Liver (tissue), 3 donors: ENCODE measurements at regions not wholly inside any gene's neighbourhood (a gene's known extent, or its start where the extent isn't known, plus 50 kb on each side); places are given as distances from the start of the nearest gene placed in this dataset.
"Not testable (repeated sequence)": the region's sequence is repeated elsewhere in the genome, so short reads cannot be mapped to it uniquely, and the experiment has no call there.

Experiments
- CTCF ChIP-seq: fragments of 150-350 bp; IDR thresholded peaks from 2 replicates; pipeline ENCODE4 v1.5.1; 2017; ENCODE audit warnings: improper control_type of control experiment, low read depth, low read length; ENCODE audit not compliant: missing input control
- HNF4A ChIP-seq, 2 donors: conservative IDR thresholded peaks; 2 replicates each; pipeline ENCODE4 v1.6.1; 2016; ENCODE audit warnings: antibody characterized with exemption in 2 of 2, mild to moderate bottlenecking in 2 of 2
- REST ChIP-seq: IDR thresholded peaks from 2 replicates; pipeline ENCODE4 v1.6.1; 2016; ENCODE audit warnings: antibody characterized with exemption, mild to moderate bottlenecking
- donor health status: healthy.
- donor health status: healthy.

GRCh38 chr21:5243715-5244375, 5277.5 kb upstream of the TPTE start:
- not testable (repeated sequence) for TF ChIP-seq REST; CTCF; HNF4A (conservative IDR thresholded peaks at IDR 0.05)
